ENCODE measurements at regions not wholly inside any gene's neighbourhood (a gene's known extent, or its start where the extent isn't known, plus 50 kb on each side); places are given as distances from the start of the nearest gene placed in this dataset.

DNA sequence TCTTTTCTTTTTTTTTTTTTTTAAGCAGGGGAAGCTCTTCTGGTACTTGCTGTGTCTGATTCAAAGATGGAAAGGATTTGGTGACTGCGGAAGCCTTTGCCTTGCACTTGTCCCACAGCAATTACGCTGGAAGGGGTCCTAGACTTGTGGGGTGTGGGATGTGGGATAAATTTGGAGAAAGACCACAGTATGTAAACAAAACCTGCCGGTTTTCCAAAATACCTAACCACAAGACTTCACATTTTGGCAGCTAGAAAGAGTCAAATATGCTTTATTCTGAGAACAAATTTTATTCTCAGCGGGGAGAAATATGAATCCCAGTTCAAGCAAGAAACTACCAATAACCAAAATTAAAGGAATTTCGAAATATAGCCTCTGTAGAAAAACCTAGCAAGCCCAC is 176.5 kb downstream of the SPRY2 start:
- H3K36me3 ChIP-seq (ENCODE audit: control insufficient read depth, insufficient read depth, low read length), result no peaks in the 10 kb centered on the region
- in situ Hi-C loops (cut with MboI; ENCODE audit: low sequenced_read_pairs), result no loop called here
- H3K14ac ChIP-seq (replicated peaks; ENCODE audit: low read depth, low read length), result no peak overlapping the region
- H3K23ac ChIP-seq (ENCODE audit: low read depth, low read length), result no peak overlapping the region
- H3K9ac ChIP-seq (ENCODE audit: low read depth, low read length), result no peak overlapping the region
- H4K20me1 ChIP-seq (ENCODE audit: insufficient read depth, low read length), result no peaks in the 10 kb centered on the region
- TF ChIP-seq CHD1 (IDR thresholded peaks at IDR 0.05; ENCODE audit: low read depth, low read length) (no peak), NFE2L2 (IDR thresholded peaks at IDR 0.05; ENCODE audit: low read depth, low read length) (no peak), CEBPB (IDR thresholded peaks at IDR 0.05; ENCODE audit: low read depth, low read length) (no peak), MAFK (IDR thresholded peaks at IDR 0.05; ENCODE audit: low read depth, low read length) (no peak), BHLHE40 (IDR thresholded peaks at IDR 0.05; ENCODE audit: low read depth, low read length) (no peak), RAD21 (IDR thresholded peaks at IDR 0.05; ENCODE audit: low read length) (no peak), MAZ (IDR thresholded peaks at IDR 0.05; ENCODE audit: borderline replicate concordance, low read depth, low read length) (no peak), SMC3 (IDR thresholded peaks at IDR 0.05; ENCODE audit: low read depth, low read length) (no peak), MXI1 (IDR thresholded peaks at IDR 0.05; ENCODE audit: borderline replicate concordance, low read depth, low read length) (no peak), FOS (IDR thresholded peaks at IDR 0.05; ENCODE audit: low read depth, low read length) (no peak), POLR2A (IDR thresholded peaks at IDR 0.05; ENCODE audit: low read depth, low read length) (no peak), RCOR1 (IDR thresholded peaks at IDR 0.05; ENCODE audit: insufficient replicate concordance, low read length) (no peak), RFX5 (IDR thresholded peaks at IDR 0.05; ENCODE audit: low read depth, low read length) (no peak)
- TF ChIP-seq, protein P1, sequence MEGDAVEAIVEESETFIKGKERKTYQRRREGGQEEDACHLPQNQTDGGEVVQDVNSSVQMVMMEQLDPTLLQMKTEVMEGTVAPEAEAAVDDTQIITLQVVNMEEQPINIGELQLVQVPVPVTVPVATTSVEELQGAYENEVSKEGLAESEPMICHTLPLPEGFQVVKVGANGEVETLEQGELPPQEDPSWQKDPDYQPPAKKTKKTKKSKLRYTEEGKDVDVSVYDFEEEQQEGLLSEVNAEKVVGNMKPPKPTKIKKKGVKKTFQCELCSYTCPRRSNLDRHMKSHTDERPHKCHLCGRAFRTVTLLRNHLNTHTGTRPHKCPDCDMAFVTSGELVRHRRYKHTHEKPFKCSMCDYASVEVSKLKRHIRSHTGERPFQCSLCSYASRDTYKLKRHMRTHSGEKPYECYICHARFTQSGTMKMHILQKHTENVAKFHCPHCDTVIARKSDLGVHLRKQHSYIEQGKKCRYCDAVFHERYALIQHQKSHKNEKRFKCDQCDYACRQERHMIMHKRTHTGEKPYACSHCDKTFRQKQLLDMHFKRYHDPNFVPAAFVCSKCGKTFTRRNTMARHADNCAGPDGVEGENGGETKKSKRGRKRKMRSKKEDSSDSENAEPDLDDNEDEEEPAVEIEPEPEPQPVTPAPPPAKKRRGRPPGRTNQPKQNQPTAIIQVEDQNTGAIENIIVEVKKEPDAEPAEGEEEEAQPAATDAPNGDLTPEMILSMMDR (conservative IDR thresholded peaks at IDR 0.05; ENCODE audit: low read depth, low read length), result no peak
- TF ChIP-seq, protein P2, sequence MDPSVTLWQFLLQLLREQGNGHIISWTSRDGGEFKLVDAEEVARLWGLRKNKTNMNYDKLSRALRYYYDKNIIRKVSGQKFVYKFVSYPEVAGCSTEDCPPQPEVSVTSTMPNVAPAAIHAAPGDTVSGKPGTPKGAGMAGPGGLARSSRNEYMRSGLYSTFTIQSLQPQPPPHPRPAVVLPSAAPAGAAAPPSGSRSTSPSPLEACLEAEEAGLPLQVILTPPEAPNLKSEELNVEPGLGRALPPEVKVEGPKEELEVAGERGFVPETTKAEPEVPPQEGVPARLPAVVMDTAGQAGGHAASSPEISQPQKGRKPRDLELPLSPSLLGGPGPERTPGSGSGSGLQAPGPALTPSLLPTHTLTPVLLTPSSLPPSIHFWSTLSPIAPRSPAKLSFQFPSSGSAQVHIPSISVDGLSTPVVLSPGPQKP (IDR thresholded peaks at IDR 0.05; ENCODE audit: borderline replicate concordance, low read depth, low read length), result no peak
- TF ChIP-seq, protein P3, sequence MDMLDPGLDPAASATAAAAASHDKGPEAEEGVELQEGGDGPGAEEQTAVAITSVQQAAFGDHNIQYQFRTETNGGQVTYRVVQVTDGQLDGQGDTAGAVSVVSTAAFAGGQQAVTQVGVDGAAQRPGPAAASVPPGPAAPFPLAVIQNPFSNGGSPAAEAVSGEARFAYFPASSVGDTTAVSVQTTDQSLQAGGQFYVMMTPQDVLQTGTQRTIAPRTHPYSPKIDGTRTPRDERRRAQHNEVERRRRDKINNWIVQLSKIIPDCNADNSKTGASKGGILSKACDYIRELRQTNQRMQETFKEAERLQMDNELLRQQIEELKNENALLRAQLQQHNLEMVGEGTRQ (IDR thresholded peaks at IDR 0.05; ENCODE audit: low read depth, low read length), result no peak
- H2AK5ac ChIP-seq (ENCODE audit: low read depth, low read length), result no peak overlapping the region
- H4K5ac ChIP-seq (ENCODE audit: low read depth, low read length), result no peak overlapping the region
- no peak overlapping the region for H4K8ac ChIP-seq (ENCODE audit: low read depth in 2 of 2, low read length in 2 of 2)
- no peak overlapping the region for H3K4me2 ChIP-seq (ENCODE audit: low read depth, low read length)
- no peak overlapping the region for H2BK120ac ChIP-seq (ENCODE audit: low read depth, low read length)
- WGBS, 2 experiments (ENCODE audit: extremely low coverage in 2 of 2, insufficient read length in 1 of 2), result no CpG with 5 or more reads among the region's 5 CpGs
- H3K9me1 ChIP-seq (ENCODE audit: insufficient read depth, low read length), result no peaks in the 10 kb centered on the region
- H2AK9ac ChIP-seq (replicated peaks; ENCODE audit: low read depth, low read length, poor library complexity), result no peak overlapping the region
- H2BK20ac ChIP-seq (ENCODE audit: low read depth, low read length), result no peak overlapping the region
- no peak overlapping the region for H3K18ac ChIP-seq (ENCODE audit: low read depth, low read length)
- ChIA-PET POLR2A (ENCODE audit: unreplicated experiment) (no interaction called here), CTCF (no interaction called here)
- no peaks in the 10 kb centered on the region for H3K27me3 ChIP-seq (ENCODE audit: control insufficient read depth, insufficient read depth, low read length)
- H3K4ac ChIP-seq (ENCODE audit: low read depth, low read length), result no peak overlapping the region
- dilution Hi-C loops (cut with HindIII; ENCODE audit: low sequenced_read_pairs, unreplicated experiment), result no loop called here
- no peak overlapping the region for H2BK15ac ChIP-seq (ENCODE audit: low read depth, low read length)
- no peak overlapping the region for H4K91ac ChIP-seq (ENCODE audit: insufficient read depth, low read depth, low read length)
- no peak overlapping the region for H2BK5ac ChIP-seq (ENCODE audit: low read depth, low read length, poor library complexity, severe bottlenecking)
- H3K56ac ChIP-seq (ENCODE audit: extremely low read depth, insufficient read depth, low read length), result no peak overlapping the region
- DNase-seq (no peak), ATAC-seq (ENCODE audit: low read depth) (no peak)
- BruUV-seq (replicated peaks), result no TSS peak
- no peaks in the 10 kb centered on the region for H3K79me1 ChIP-seq (ENCODE audit: low read depth in 1 of 2, low read length in 2 of 2)
- peaks cover 2% of the 10 kb centered on the region; the same call in 1 of the 2 replicates for H3K4me1 ChIP-seq (ENCODE audit: control insufficient read depth, insufficient read depth, low read length)
- no peak overlapping the region for H2AFZ ChIP-seq (replicated peaks; ENCODE audit: low read length, poor library complexity)
- H3K27ac ChIP-seq (ENCODE audit: insufficient read depth, low read length), result no peak overlapping the region
- peaks cover 2% of the 10 kb centered on the region for H3K9me3 ChIP-seq (ENCODE audit: control insufficient read depth, insufficient read depth, low read length)
- intact Hi-C loops (cut with micrococcal nuclease), result no loop called here
- H3K4me3 ChIP-seq (ENCODE audit: insufficient read depth, low read depth, low read length), result no peak overlapping the region

Data from IMR-90 (cell line).